ENCODE measurements at regions not wholly inside any gene's neighbourhood (a gene's known extent, or its start where the extent isn't known, plus 50 kb on each side); places are given as distances from the start of the nearest gene placed in this dataset.

GRCh38 chr11:91308069-91308468 is 916.5 kb upstream of the FAT3 start:
- TF ChIP-seq, protein P1, sequence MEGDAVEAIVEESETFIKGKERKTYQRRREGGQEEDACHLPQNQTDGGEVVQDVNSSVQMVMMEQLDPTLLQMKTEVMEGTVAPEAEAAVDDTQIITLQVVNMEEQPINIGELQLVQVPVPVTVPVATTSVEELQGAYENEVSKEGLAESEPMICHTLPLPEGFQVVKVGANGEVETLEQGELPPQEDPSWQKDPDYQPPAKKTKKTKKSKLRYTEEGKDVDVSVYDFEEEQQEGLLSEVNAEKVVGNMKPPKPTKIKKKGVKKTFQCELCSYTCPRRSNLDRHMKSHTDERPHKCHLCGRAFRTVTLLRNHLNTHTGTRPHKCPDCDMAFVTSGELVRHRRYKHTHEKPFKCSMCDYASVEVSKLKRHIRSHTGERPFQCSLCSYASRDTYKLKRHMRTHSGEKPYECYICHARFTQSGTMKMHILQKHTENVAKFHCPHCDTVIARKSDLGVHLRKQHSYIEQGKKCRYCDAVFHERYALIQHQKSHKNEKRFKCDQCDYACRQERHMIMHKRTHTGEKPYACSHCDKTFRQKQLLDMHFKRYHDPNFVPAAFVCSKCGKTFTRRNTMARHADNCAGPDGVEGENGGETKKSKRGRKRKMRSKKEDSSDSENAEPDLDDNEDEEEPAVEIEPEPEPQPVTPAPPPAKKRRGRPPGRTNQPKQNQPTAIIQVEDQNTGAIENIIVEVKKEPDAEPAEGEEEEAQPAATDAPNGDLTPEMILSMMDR (IDR thresholded peaks at IDR 0.05) = no peak
- TF ChIP-seq POLR2A (IDR thresholded peaks at IDR 0.05) = no peak
